OCI-LY3 (cell line): ENCODE measurements at regions not wholly inside any gene's neighbourhood (a gene's known extent, or its start where the extent isn't known, plus 50 kb on each side); places are given as distances from the start of the nearest gene placed in this dataset.

Source experiments
- H2AFZ ChIP-seq: fragments of 200-600, 300-600 bp; shearing (Covaris generic); 2 replicates; pipeline ENCODE4 v1.6.0; 2014; ENCODE audit warnings: antibody characterized with exemption, low read depth, low read length
- H3K27ac ChIP-seq: fragments of 200-600, 300-600 bp; sonication (generic); 2 replicates; pipeline ENCODE4 v1.5.1; 2014; ENCODE audit warnings: mild to moderate bottlenecking, low read length, moderate library complexity, mixed read lengths
- H3K27me3 ChIP-seq: fragments of 200-600, 300-600 bp; sonication (generic); 2 replicates; pipeline ENCODE4 v1.6.1; 2014; ENCODE audit warnings: low read depth, low read length, mixed read lengths
- H3K36me3 ChIP-seq: fragments of 200-600, 300-600 bp; sonication (generic); replicated peaks from 2 replicates; pipeline ENCODE3; 2014; ENCODE audit warnings: low read depth, low read length, mixed read lengths
- H3K4me1 ChIP-seq: fragments of 300-600, 200-600 bp; sonication (generic); 2 replicates; pipeline ENCODE4 v1.6.1; 2014; ENCODE audit warnings: low read length, mixed read lengths
- H3K4me2 ChIP-seq: fragments of 200-600, 300-600 bp; sonication (generic); 2 replicates; pipeline ENCODE4 v1.6.1; 2014; ENCODE audit warnings: low read length, mixed read lengths
- H3K4me3 ChIP-seq: fragments of 300-600, 200-600 bp; sonication (generic); 2 replicates; pipeline ENCODE4 v1.5.1; 2014; ENCODE audit warnings: antibody characterized with exemption, mild to moderate bottlenecking, low read length, moderate library complexity
- H3K79me2 ChIP-seq: fragments of 300-600, 200-600 bp; shearing (Covaris generic); 2 replicates; pipeline ENCODE4 v1.6.1; 2014; ENCODE audit warnings: mild to moderate bottlenecking, low read length, mixed read lengths
- H3K9ac ChIP-seq: fragments of 300-600, 200-600 bp; shearing (Covaris generic); 2 replicates; pipeline ENCODE4 v1.6.0; 2014; ENCODE audit warnings: mild to moderate bottlenecking, low read length, moderate library complexity
- H3K9me3 ChIP-seq: fragments of 200-600, 300-600 bp; shearing (Covaris generic); 2 replicates; pipeline ENCODE4 v1.6.1; 2014; ENCODE audit warnings: low read length, mixed read lengths; ENCODE audit not compliant: insufficient read depth
- H4K20me1 ChIP-seq: fragments of 200-600, 300-600 bp; sonication (generic); 2 replicates; pipeline ENCODE4 v1.6.1; 2016; ENCODE audit warnings: low read length, mixed read lengths; ENCODE audit not compliant: insufficient read depth
- CTCF ChIP-seq: fragments of 200-600, 300-600 bp; sonication (generic); IDR thresholded peaks from 2 replicates; pipeline ENCODE4 v1.5.1; 2014; ENCODE audit warnings: antibody characterized with exemption, low read length, low read depth
- EZH2phosphoT487 ChIP-seq: fragments of 200-600 bp; shearing (Covaris generic); IDR thresholded peaks from 2 replicates; pipeline ENCODE4 v1.6.1; 2018; ENCODE audit warnings: antibody characterized with exemption, mixed run types, low read depth

- H4K20me1 ChIP-seq = no peaks in the 10 kb centered on the region
- no peaks in the 10 kb centered on the region for H3K27me3 ChIP-seq
- no peak overlapping the region for H3K9ac ChIP-seq
- no peak overlapping the region for H3K27ac ChIP-seq
- H3K79me2 ChIP-seq = no peaks in the 10 kb centered on the region
- H3K9me3 ChIP-seq = no peaks in the 10 kb centered on the region
- H2AFZ ChIP-seq = no peak overlapping the region
- H3K4me3 ChIP-seq = no peak overlapping the region
- no peaks in the 10 kb centered on the region for H3K36me3 ChIP-seq
- no peak for TF ChIP-seq EZH2phosphoT487
- no peak for TF ChIP-seq CTCF
- H3K4me2 ChIP-seq = no peak overlapping the region
- no peaks in the 10 kb centered on the region for H3K4me1 ChIP-seq
Observed at GRCh38 chr3:134085034-134085775, 55.5 kb upstream of the SLCO2A1 start.

- no peak for TF ChIP-seq EZH2phosphoT487
- no peak for TF ChIP-seq CTCF
- Histone ChIP-seq H3K9ac (no peak overlapping the region), H3K4me1 (no peaks in the 10 kb centered on the region), H3K9me3 (no peaks in the 10 kb centered on the region), H3K36me3 (no peaks in the 10 kb centered on the region), H4K20me1 (no peaks in the 10 kb centered on the region), H3K4me3 (no peak overlapping the region), H3K27me3 (no peaks in the 10 kb centered on the region), H2AFZ (no peak overlapping the region), H3K27ac (no peak overlapping the region), H3K4me2 (no peak overlapping the region), H3K79me2 (no peaks in the 10 kb centered on the region)
Observed at GRCh38 chr3:134084242-134084950, 54.7 kb upstream of the SLCO2A1 start.

- no peak overlapping the region for H3K4me2 ChIP-seq
- no peak overlapping the region for H3K4me3 ChIP-seq
- no peaks in the 10 kb centered on the region for H3K79me2 ChIP-seq
- no peak overlapping the region for H3K9ac ChIP-seq
- H3K36me3 ChIP-seq = no peaks in the 10 kb centered on the region
- H3K9me3 ChIP-seq = no peaks in the 10 kb centered on the region
- TF ChIP-seq EZH2phosphoT487 (no peak), CTCF (no peak)
- H3K27ac ChIP-seq = no peak overlapping the region
- H3K4me1 ChIP-seq = no peaks in the 10 kb centered on the region
- H3K27me3 ChIP-seq = no peaks in the 10 kb centered on the region
- H2AFZ ChIP-seq = no peak overlapping the region
- H4K20me1 ChIP-seq = no peaks in the 10 kb centered on the region
Observed at GRCh38 chr3:134083626-134084241, 54.0 kb upstream of the SLCO2A1 start.

GRCh38 chr3:134083008-134083407 is 53.3 kb upstream of the SLCO2A1 start:
- H3K36me3 ChIP-seq = no peaks in the 10 kb centered on the region
- TF ChIP-seq CTCF (no peak), EZH2phosphoT487 (no peak)
- H3K27ac ChIP-seq = no peak overlapping the region
- no peak overlapping the region for H3K4me3 ChIP-seq
- H3K9me3 ChIP-seq = no peaks in the 10 kb centered on the region
- no peak overlapping the region for H3K4me2 ChIP-seq
- H3K9ac ChIP-seq = no peak overlapping the region
- no peaks in the 10 kb centered on the region for H4K20me1 ChIP-seq
- no peak overlapping the region for H2AFZ ChIP-seq
- H3K27me3 ChIP-seq = no peaks in the 10 kb centered on the region
- no peaks in the 10 kb centered on the region for H3K4me1 ChIP-seq
- no peaks in the 10 kb centered on the region for H3K79me2 ChIP-seq
